ENCODE measurements at regions not wholly inside any gene's neighbourhood (a gene's known extent, or its start where the extent isn't known, plus 50 kb on each side); places are given as distances from the start of the nearest gene placed in this dataset.

DNA sequence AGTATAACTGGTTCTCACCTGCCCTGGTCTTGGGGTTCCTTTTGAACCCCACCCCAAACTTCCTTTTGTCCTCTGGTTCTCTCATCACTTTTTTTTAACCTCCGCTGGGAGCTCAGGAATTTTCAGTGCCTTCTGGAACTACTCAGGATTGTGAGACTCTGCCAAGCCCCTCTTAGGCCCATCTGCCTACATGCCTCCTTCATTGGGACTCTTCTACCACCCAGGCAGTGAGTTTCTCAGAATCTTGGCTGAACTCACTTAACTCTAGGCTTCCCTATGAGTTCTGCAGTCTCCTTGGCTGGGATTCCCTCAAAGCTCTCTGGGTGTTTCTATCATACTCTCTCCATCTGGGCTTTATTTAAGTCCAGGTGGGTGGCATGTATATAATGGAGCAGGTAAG is 86.3 kb downstream of the MDH1 start:
- no peak for DNase-seq (ENCODE audit: low read depth)
- TF ChIP-seq CTCF (IDR thresholded peaks at IDR 0.05; ENCODE audit: low read length, missing control alignments): no peak
- H3K4me3 ChIP-seq (replicated peaks; ENCODE audit: low read depth, low read length): no peak overlapping the region

DNA sequence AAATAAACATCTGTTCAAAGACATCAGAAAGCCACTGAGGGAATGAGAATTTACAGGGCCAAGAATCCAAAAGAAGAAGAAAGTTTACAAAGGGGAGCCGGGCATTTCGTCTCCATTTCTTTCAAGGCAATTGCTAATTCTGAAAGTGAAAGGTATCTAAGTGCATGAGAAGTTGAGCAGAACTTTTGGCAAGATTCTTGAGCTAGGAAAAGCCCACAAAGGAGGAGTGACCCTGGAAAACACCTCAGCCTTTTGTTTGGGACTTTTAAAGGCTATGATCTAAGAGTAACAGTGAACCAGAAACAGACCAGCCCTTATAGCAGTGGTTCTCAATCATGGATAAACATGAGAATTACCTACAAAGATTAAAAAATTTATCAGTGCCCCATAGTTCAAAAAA is 87.4 kb downstream of the MDH1 start:
- DNase-seq (ENCODE audit: low read depth): peak; percentile 10
- no peak overlapping the region for H3K4me3 ChIP-seq (replicated peaks; ENCODE audit: low read depth, low read length)
- no peak for TF ChIP-seq CTCF (IDR thresholded peaks at IDR 0.05; ENCODE audit: low read length, missing control alignments)

DNA sequence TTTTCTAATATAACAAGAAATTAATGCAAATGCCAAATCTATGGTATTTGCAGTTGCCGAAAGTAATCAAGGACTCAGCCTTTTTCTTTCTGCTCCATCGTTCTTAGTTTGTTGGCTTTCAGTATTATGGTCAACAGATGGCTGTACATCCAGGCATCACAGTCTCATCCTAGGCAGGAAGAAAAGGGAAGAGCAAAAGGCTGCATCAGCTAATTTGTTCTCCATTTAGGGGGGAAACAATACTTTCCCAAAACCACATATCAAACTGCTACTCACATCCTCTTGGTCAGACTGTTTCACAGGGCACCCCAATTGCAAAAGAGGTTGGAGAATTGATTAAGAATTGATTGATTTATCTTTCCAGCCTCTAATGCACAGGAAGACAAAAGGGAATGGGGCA is 89.3 kb downstream of the MDH1 start:
- no peak for DNase-seq (ENCODE audit: low read depth)
- H3K4me3 ChIP-seq (replicated peaks; ENCODE audit: low read depth, low read length): no peak overlapping the region
- TF ChIP-seq CTCF (IDR thresholded peaks at IDR 0.05; ENCODE audit: low read length, missing control alignments): no peak

DNA sequence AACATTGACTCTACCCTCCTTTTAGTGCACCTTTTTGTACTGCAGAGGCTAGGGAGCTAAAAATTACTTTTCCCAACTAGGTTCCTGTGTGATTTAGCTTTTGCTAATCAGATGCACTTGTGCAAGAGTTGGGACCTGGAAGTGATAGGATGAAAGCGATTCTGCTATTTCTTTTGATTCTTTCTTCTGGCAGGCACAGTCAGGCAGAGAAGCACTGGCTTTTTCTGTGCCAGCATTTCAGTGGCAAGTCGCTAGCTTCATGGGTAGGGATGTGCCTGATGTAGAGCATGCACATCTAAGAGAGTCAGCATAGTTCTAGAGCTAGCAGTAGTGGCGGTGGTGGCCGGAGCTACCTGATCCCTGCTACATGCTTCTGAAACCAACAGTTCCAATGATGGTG is 89.8 kb downstream of the MDH1 start:
- DNase-seq (ENCODE audit: low read depth): no peak
- no peak for TF ChIP-seq CTCF (IDR thresholded peaks at IDR 0.05; ENCODE audit: low read length, missing control alignments)
- no peak overlapping the region for H3K4me3 ChIP-seq (replicated peaks; ENCODE audit: low read depth, low read length)

DNA sequence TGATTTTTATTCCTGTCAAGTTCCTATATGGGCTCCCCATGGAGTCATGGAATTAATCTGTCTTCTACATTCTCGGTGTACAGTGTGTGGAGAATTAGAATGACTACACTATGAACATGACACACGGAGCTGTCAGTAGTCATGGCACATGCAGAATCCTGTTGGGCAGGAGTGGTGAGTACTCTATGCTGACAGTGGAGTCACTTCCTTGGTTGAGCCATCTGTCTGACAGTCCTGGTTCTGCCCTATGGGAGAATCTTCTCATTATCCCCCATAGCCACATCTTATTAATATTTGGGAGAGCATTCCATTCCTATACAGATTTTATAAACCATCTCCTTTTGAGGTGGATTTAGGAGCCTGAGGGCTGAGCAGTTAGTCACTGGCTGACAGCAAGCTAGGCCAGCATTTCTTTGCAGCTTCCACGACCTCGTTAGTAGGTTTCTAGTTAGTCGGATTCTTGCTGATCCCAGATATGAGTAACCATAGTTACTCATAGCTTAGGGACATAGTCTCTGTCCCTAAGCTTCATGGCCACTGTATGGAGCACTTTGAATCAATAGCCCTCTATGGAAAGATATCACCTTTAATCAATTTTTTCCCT is 90.6 kb downstream of the MDH1 start:
- no peak overlapping the region for H3K4me3 ChIP-seq (replicated peaks; ENCODE audit: low read depth, low read length)
- DNase-seq (ENCODE audit: low read depth): no peak
- no peak for TF ChIP-seq CTCF (IDR thresholded peaks at IDR 0.05; ENCODE audit: low read length, missing control alignments)

- no peak overlapping the region for H3K4me3 ChIP-seq (replicated peaks; ENCODE audit: low read depth, low read length)
- no peak for DNase-seq (ENCODE audit: low read depth)
- TF ChIP-seq CTCF (IDR thresholded peaks at IDR 0.05; ENCODE audit: low read length, missing control alignments): no peak
These were observed 91.7 kb downstream of the MDH1 start for GRCh38 chr2:63680455-63680854.

DNA sequence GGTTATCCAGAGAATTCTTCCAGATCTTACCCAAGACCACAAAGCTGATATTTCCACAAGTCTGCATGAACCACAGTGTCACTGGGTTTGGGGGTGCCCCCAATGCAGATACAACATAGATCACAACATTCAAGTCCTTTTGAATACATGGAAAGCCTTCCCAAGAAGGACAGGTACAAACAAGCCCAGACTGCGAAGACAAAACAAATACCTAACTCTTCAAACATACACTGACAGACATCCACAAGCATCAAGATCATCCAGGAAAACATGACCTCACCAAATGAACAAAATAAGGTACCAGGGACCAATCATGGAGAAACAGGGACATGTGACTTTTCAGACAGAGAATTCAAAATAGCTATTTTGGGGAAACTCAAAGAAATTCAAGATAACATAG is 93.1 kb downstream of the MDH1 start:
- H3K4me3 ChIP-seq (replicated peaks; ENCODE audit: low read depth, low read length): no peak overlapping the region
- no peak for DNase-seq (ENCODE audit: low read depth)
- TF ChIP-seq CTCF (IDR thresholded peaks at IDR 0.05; ENCODE audit: low read length, missing control alignments): no peak
